ENCODE measurements at regions not wholly inside any gene's neighbourhood (a gene's known extent, or its start where the extent isn't known, plus 50 kb on each side); places are given as distances from the start of the nearest gene placed in this dataset.

- DNase-seq = no peak
- no peak overlapping the region for H3K4me3 ChIP-seq
- H3K27me3 ChIP-seq = no peaks in the 10 kb centered on the region
- no peak for TF ChIP-seq POLR2A (IDR thresholded peaks at IDR 0.05)
- TF ChIP-seq EP300 (IDR thresholded peaks at IDR 0.05) = no peak
- TF ChIP-seq, protein P1, sequence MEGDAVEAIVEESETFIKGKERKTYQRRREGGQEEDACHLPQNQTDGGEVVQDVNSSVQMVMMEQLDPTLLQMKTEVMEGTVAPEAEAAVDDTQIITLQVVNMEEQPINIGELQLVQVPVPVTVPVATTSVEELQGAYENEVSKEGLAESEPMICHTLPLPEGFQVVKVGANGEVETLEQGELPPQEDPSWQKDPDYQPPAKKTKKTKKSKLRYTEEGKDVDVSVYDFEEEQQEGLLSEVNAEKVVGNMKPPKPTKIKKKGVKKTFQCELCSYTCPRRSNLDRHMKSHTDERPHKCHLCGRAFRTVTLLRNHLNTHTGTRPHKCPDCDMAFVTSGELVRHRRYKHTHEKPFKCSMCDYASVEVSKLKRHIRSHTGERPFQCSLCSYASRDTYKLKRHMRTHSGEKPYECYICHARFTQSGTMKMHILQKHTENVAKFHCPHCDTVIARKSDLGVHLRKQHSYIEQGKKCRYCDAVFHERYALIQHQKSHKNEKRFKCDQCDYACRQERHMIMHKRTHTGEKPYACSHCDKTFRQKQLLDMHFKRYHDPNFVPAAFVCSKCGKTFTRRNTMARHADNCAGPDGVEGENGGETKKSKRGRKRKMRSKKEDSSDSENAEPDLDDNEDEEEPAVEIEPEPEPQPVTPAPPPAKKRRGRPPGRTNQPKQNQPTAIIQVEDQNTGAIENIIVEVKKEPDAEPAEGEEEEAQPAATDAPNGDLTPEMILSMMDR (IDR thresholded peaks at IDR 0.05) = no peak
- 4 to 6% (median 5%) methylated on average over 3 of the region's 3 CpGs for WGBS, 3 donors
- intact Hi-C loops (cut with DNase I) = no loop called here
- H3K27ac ChIP-seq = no peak overlapping the region
- no peaks in the 10 kb centered on the region for H3K36me3 ChIP-seq
- no peaks in the 10 kb centered on the region for H3K4me1 ChIP-seq (ENCODE audit: insufficient read depth)
- H3K9me3 ChIP-seq = no peaks in the 10 kb centered on the region
Observed at GRCh38 chr10:120327675-120328074, 129.4 kb upstream of the PLPP4 start.

DNA sequence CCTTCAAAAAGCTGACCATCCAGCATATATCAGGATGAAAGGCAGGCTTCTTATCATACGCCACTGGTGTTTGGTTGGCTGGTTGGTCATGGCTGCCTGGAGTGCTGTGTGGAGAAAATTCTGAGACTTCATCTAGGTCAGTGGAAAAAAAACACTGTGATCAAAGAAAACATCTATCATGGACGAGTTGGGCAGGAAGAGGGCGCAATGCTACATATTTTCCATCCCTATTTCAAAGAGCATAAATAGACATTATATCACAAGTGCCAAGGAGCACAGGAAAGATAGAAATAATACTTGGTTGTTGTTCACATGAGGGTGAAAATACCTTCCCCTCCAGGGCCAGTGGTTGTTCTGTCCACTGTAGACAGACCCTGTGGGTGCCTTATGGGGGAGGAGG, 128.4 kb upstream of the PLPP4 start:
- no peaks in the 10 kb centered on the region for H3K9me3 ChIP-seq
- TF ChIP-seq, protein P1 (IDR thresholded peaks at IDR 0.05) = no peak
- TF ChIP-seq POLR2A (IDR thresholded peaks at IDR 0.05) (no peak), EP300 (IDR thresholded peaks at IDR 0.05) (no peak)
- intact Hi-C loops (cut with DNase I) = no loop called here
- no peak overlapping the region for H3K4me3 ChIP-seq
- no peaks in the 10 kb centered on the region for H3K36me3 ChIP-seq
- no peaks in the 10 kb centered on the region for H3K4me1 ChIP-seq (ENCODE audit: insufficient read depth)
- no peak for DNase-seq
- no peaks in the 10 kb centered on the region for H3K27me3 ChIP-seq
- WGBS, 3 donors = 30 to 48% (median 35%) methylated on average over 3 of the region's 3 CpGs
- H3K27ac ChIP-seq = no peak overlapping the region

GRCh38 chr10:120335553-120335952, 121.5 kb upstream of the PLPP4 start:
- H3K4me3 ChIP-seq = no peak overlapping the region
- 65 to 77% (median 71%) methylated on average over 3 of the region's 3 CpGs for WGBS, 3 donors
- H3K27me3 ChIP-seq = no peaks in the 10 kb centered on the region
- intact Hi-C loops (cut with DNase I) = no loop called here
- no peaks in the 10 kb centered on the region for H3K9me3 ChIP-seq
- H3K36me3 ChIP-seq = no peaks in the 10 kb centered on the region
- DNase-seq = no peak
- no peaks in the 10 kb centered on the region for H3K4me1 ChIP-seq (ENCODE audit: insufficient read depth)
- H3K27ac ChIP-seq = no peak overlapping the region
- no peak for TF ChIP-seq POLR2A (IDR thresholded peaks at IDR 0.05)

DNA sequence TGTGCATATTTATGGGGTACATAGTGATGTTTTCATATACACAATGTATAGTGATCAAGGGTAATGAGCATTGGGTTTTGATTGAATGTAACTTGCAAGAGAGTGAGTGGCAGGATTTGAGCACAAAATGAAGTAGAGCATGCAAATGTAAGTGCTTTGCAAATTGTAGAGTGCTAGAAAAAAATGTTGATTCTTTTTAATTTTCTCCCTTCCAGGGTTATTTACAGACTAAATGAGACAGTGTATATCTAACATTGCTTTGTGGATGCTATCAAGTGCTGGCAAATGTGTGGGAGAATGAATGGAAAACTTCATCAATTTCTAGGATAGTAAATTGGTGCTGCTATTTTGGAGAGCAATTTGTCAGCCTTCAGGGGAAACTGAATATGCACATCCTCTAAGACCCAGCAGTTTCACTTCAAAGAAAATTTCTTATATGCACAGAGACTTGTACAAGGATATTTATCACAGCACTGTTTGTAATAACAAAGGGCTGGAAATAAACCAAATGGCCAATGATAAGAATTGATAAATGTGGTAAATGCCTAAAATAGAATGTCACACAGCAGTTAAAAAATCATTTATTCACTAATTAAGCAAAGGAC, 120.6 kb upstream of the PLPP4 start:
- intact Hi-C loops (cut with DNase I) = no loop called here
- no peak for DNase-seq
- Histone ChIP-seq H3K9me3 (no peaks in the 10 kb centered on the region), H3K4me1 (ENCODE audit: insufficient read depth) (no peaks in the 10 kb centered on the region), H3K27me3 (no peaks in the 10 kb centered on the region), H3K4me3 (no peak overlapping the region), H3K36me3 (no peaks in the 10 kb centered on the region), H3K27ac (no peak overlapping the region)
- TF ChIP-seq POLR2A (IDR thresholded peaks at IDR 0.05) (no peak), EP300 (IDR thresholded peaks at IDR 0.05) (no peak)
- TF ChIP-seq, protein P1 (IDR thresholded peaks at IDR 0.05) = no peak

GRCh38 chr10:120336911-120337540, 120.0 kb upstream of the PLPP4 start:
- no peaks in the 10 kb centered on the region for H3K4me1 ChIP-seq (ENCODE audit: insufficient read depth)
- no peak overlapping the region for H3K27ac ChIP-seq
- 9 to 18% (median 10%) methylated on average over 4 of the region's 4 CpGs for WGBS, 3 donors
- no peaks in the 10 kb centered on the region for H3K9me3 ChIP-seq
- TF ChIP-seq, protein P1 (IDR thresholded peaks at IDR 0.05) = peak in 1 of 3 donors; percentile 8
- TF ChIP-seq POLR2A (IDR thresholded peaks at IDR 0.05) = no peak
- H3K36me3 ChIP-seq = no peaks in the 10 kb centered on the region
- DNase-seq = peak in 2 of 5 donors; percentile 20 to 35
- intact Hi-C loops (cut with DNase I) = no loop called here
- H3K27me3 ChIP-seq = no peaks in the 10 kb centered on the region
- no peak overlapping the region for H3K4me3 ChIP-seq
